Right lobe of liver (tissue), 4 donors: ENCODE measurements at regions not wholly inside any gene's neighbourhood (a gene's known extent, or its start where the extent isn't known, plus 50 kb on each side); places are given as distances from the start of the nearest gene placed in this dataset.

Source experiments
- POLR2A ChIP-seq: fragments of 450-650 bp; IDR thresholded peaks from one replicate; pipeline ENCODE4 v1.6.1; 2017; ENCODE audit warnings: antibody characterized with exemption, mild to moderate bottlenecking
- TF ChIP-seq, protein P1 (sequence below), 4 donors: fragments of 200-600 bp in 3 of 4; fragments of 450-650 bp in 1 of 4; IDR thresholded peaks; one replicate each; pipeline versions ENCODE4 v1.5.1 to v1.8.0; 2016 to 2022; ENCODE audit warnings: antibody characterized with exemption in 4 of 4, mild to moderate bottlenecking in 2 of 4
- donor health status: DM: no; HTN: no; CAD: no.
- donor health status: DM: no; HTN: no; CAD: no.
- donor health status: DM: no; HTN: yes; CAD: no.

DNA sequence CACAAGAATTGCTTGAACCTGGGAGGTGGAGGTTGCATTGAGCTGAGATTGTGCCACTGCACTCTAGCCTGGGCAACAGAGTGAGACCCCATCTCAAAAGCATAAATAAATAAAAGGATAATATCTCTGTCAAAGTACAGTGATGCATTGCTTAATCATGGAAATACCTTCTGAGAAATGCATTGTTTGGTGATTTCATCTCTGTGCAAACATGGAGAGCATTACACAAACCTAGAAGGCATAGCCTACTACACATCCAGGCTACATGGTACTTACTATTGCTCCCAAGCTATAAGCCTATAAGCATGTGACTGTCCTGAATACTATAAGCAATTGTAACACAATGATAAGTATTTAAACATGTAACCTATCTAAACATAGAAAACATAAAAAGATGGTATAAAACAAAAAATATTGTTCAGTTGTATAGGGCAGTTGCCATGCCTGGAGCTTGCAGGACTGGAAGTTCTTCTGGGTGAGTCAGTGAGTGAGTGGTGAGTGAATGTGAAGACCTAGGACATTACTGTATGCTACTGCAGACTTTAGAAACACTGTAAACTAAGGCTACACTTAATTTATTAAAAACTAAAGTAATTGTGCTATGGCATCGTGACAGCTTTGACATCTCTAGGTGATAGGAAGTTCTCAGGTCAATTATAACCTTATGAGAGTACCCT lies 93.6 kb upstream of the SNRPN start:
- TF ChIP-seq, protein P1, sequence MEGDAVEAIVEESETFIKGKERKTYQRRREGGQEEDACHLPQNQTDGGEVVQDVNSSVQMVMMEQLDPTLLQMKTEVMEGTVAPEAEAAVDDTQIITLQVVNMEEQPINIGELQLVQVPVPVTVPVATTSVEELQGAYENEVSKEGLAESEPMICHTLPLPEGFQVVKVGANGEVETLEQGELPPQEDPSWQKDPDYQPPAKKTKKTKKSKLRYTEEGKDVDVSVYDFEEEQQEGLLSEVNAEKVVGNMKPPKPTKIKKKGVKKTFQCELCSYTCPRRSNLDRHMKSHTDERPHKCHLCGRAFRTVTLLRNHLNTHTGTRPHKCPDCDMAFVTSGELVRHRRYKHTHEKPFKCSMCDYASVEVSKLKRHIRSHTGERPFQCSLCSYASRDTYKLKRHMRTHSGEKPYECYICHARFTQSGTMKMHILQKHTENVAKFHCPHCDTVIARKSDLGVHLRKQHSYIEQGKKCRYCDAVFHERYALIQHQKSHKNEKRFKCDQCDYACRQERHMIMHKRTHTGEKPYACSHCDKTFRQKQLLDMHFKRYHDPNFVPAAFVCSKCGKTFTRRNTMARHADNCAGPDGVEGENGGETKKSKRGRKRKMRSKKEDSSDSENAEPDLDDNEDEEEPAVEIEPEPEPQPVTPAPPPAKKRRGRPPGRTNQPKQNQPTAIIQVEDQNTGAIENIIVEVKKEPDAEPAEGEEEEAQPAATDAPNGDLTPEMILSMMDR (IDR thresholded peaks at IDR 0.05): no peak
- TF ChIP-seq POLR2A: no peak
